Mesendoderm (in vitro differentiated cells): ENCODE measurements at regions not wholly inside any gene's neighbourhood (a gene's known extent, or its start where the extent isn't known, plus 50 kb on each side); places are given as distances from the start of the nearest gene placed in this dataset.
"Not testable (repeated sequence)": the region's sequence is repeated elsewhere in the genome, so short reads cannot be mapped to it uniquely, and the experiment has no call there.

ENCODE experiments used
- DNase-seq: peaks from one replicate; pipeline ENCODE4 v3.0.0; 2013
- H2AK5ac ChIP-seq: 2 replicates; pipeline ENCODE4 v1.6.1; 2013; ENCODE audit warnings: low read length, inconsistent platforms
- H2BK120ac ChIP-seq: 2 replicates; pipeline ENCODE4 v1.6.1; 2013; ENCODE audit warnings: low read depth, mild to moderate bottlenecking, low read length, moderate library complexity, mixed read lengths
- H2BK15ac ChIP-seq: replicated peaks from 2 replicates; pipeline ENCODE4 v1.6.1; 2013; ENCODE audit warnings: low read depth, mild to moderate bottlenecking, moderate library complexity
- H2BK5ac ChIP-seq: 2 replicates; pipeline ENCODE4 v1.6.1; 2013; ENCODE audit warnings: low read length, inconsistent platforms
- H3K18ac ChIP-seq: 2 replicates; pipeline ENCODE4 v1.6.1; 2013; ENCODE audit warnings: mild to moderate bottlenecking, low read length, mixed read lengths
- H3K23ac ChIP-seq: one replicate; pipeline ENCODE4 v1.6.1; 2013; ENCODE audit warnings: low read length
- H3K27ac ChIP-seq: 2 replicates; pipeline ENCODE4 v1.5.1; 2013; ENCODE audit warnings: low read depth, mild to moderate bottlenecking, inconsistent platforms, low read length, moderate library complexity
- H3K27me3 ChIP-seq: 2 replicates; pipeline ENCODE4 v1.6.1; 2013; ENCODE audit warnings: low read length, control low read depth, mild to moderate bottlenecking, inconsistent platforms; ENCODE audit not compliant: insufficient read depth, poor library complexity
- H3K36me3 ChIP-seq: 2 replicates; pipeline ENCODE4 v1.6.1; 2013; ENCODE audit warnings: low read length, inconsistent platforms; ENCODE audit not compliant: control insufficient read depth, insufficient read depth
- H3K4ac ChIP-seq: one replicate; pipeline ENCODE4 v1.6.1; 2013; ENCODE audit warnings: low read depth, mild to moderate bottlenecking, low read length, moderate library complexity
- H3K4me1 ChIP-seq: 2 replicates; pipeline ENCODE4 v1.6.1; 2013; ENCODE audit warnings: low read depth, low read length, inconsistent platforms; ENCODE audit not compliant: control insufficient read depth
- H3K4me2 ChIP-seq: 2 replicates; pipeline ENCODE4 v1.6.1; 2013; ENCODE audit warnings: low read length
- H3K4me3 ChIP-seq: 2 replicates; pipeline ENCODE4 v1.5.1; 2013; ENCODE audit warnings: mild to moderate bottlenecking, low read length
- H3K56ac ChIP-seq: one replicate; pipeline ENCODE4 v1.6.1; 2013; ENCODE audit warnings: low read length
- H3K79me1 ChIP-seq: 2 replicates; pipeline ENCODE4 v1.6.1; 2013; ENCODE audit warnings: low read length, inconsistent platforms
- H3K79me2 ChIP-seq: 2 replicates; pipeline ENCODE4 v1.6.1; 2013; ENCODE audit warnings: mild to moderate bottlenecking, low read length; ENCODE audit not compliant: control insufficient read depth, insufficient read depth
- H3K9ac ChIP-seq: 2 replicates; pipeline ENCODE4 v1.6.1; 2013; ENCODE audit warnings: low read length, inconsistent platforms
- H4K5ac ChIP-seq: one replicate; pipeline ENCODE4 v1.6.1; 2013; ENCODE audit warnings: low read length
- H4K8ac ChIP-seq: one replicate; pipeline ENCODE4 v1.6.1; 2013; ENCODE audit warnings: low read depth, mild to moderate bottlenecking, control low read depth, low read length, moderate library complexity
- WGBS: extraction: QIAGEN DNeasy Blood & Tissue Kit; methylation state at CpG from one replicate; pipeline ENCODE4 v1.1.7; 2013; ENCODE audit warnings: low lambda C conversion rate, missing lambda C conversion rate; ENCODE audit not compliant: insufficient coverage; ENCODE audit errors: extremely low coverage; 5-methylcytosine and 5-hydroxymethylcytosine counted together

GRCh38 chr10:45547207-45547606 lies 125.4 kb downstream of the ZFAND4 start:
- no CpG with 5 or more reads among the region's 2 CpGs for WGBS

GRCh38 chr10:45545150-45545549 lies 127.4 kb downstream of the ZFAND4 start:
- no peak overlapping the region for H2BK5ac ChIP-seq
- no peak overlapping the region for H2BK120ac ChIP-seq
- no peaks in the 10 kb centered on the region for H3K79me2 ChIP-seq
- no peak overlapping the region for H3K27ac ChIP-seq
- no peak overlapping the region for H3K9ac ChIP-seq
- no peak overlapping the region for H4K5ac ChIP-seq
- H2AK5ac ChIP-seq = no peak overlapping the region
- H3K23ac ChIP-seq = no peak overlapping the region
- H3K56ac ChIP-seq = no peak overlapping the region
- no peaks in the 10 kb centered on the region for H3K79me1 ChIP-seq
- no peaks in the 10 kb centered on the region for H3K36me3 ChIP-seq
- no peak overlapping the region for H3K18ac ChIP-seq
- DNase-seq = no peak
- no peak overlapping the region for H3K4me3 ChIP-seq
- WGBS = no CpG with 5 or more reads among the region's 1 CpG
- H2BK15ac ChIP-seq = no peak overlapping the region
- H4K8ac ChIP-seq = no peak overlapping the region
- H3K4ac ChIP-seq = no peak overlapping the region
- H3K27me3 ChIP-seq = no peaks in the 10 kb centered on the region
- H3K4me2 ChIP-seq = no peak overlapping the region
- no peaks in the 10 kb centered on the region for H3K4me1 ChIP-seq

More at GRCh38 chr10:45547207-45547606, 125.4 kb downstream of the ZFAND4 start:
- Histone ChIP-seq H3K27me3 (no peaks in the 10 kb centered on the region), H3K36me3 (no peaks in the 10 kb centered on the region), H3K4ac (no peak overlapping the region), H2AK5ac (no peak overlapping the region), H2BK120ac (no peak overlapping the region), H3K23ac (no peak overlapping the region), H3K56ac (no peak overlapping the region), H3K27ac (no peak overlapping the region), H4K8ac (no peak overlapping the region), H3K4me2 (no peak overlapping the region), H3K4me1 (no peaks in the 10 kb centered on the region), H3K18ac (no peak overlapping the region), H2BK15ac (no peak overlapping the region), H3K79me2 (no peaks in the 10 kb centered on the region), H2BK5ac (no peak overlapping the region), H3K9ac (no peak overlapping the region), H3K79me1 (peaks cover 2% of the 10 kb centered on the region), H3K4me3 (no peak overlapping the region), H4K5ac (no peak overlapping the region)
- no peak for DNase-seq

- Histone ChIP-seq H3K27ac (no peak overlapping the region), H3K23ac (no peak overlapping the region), H2BK120ac (no peak overlapping the region), H2BK5ac (no peak overlapping the region), H3K79me2 (no peaks in the 10 kb centered on the region), H2AK5ac (no peak overlapping the region), H3K79me1 (no peaks in the 10 kb centered on the region), H4K5ac (no peak overlapping the region), H2BK15ac (no peak overlapping the region), H3K18ac (no peak overlapping the region), H3K4ac (no peak overlapping the region), H3K4me1 (no peaks in the 10 kb centered on the region), H4K8ac (no peak overlapping the region), H3K56ac (no peak overlapping the region), H3K4me3 (no peak overlapping the region), H3K4me2 (no peak overlapping the region), H3K36me3 (no peaks in the 10 kb centered on the region), H3K9ac (no peak overlapping the region), H3K27me3 (no peaks in the 10 kb centered on the region)
- WGBS = no CpG with 5 or more reads among the region's 1 CpG
- no peak for DNase-seq
Observed at GRCh38 chr10:45544191-45544590, 128.4 kb downstream of the ZFAND4 start.

GRCh38 chr10:45541032-45541431 lies 131.5 kb downstream of the ZFAND4 start:
- not testable (repeated sequence) for H3K79me1 ChIP-seq, H2BK5ac ChIP-seq, H3K27me3 ChIP-seq, H3K4me1 ChIP-seq, H3K4ac ChIP-seq, H3K4me2 ChIP-seq, H3K27ac ChIP-seq, H4K8ac ChIP-seq, H3K56ac ChIP-seq, H2BK15ac ChIP-seq, H2AK5ac ChIP-seq, H3K36me3 ChIP-seq, H3K4me3 ChIP-seq, H3K9ac ChIP-seq, H2BK120ac ChIP-seq, H3K79me2 ChIP-seq, H4K5ac ChIP-seq, H3K18ac ChIP-seq, DNase-seq, H3K23ac ChIP-seq
- no CpG with 5 or more reads among the region's 5 CpGs for WGBS

- H3K79me1 ChIP-seq, H3K56ac ChIP-seq, H3K9ac ChIP-seq, H3K36me3 ChIP-seq, H4K5ac ChIP-seq, H3K27ac ChIP-seq, H3K79me2 ChIP-seq, H3K27me3 ChIP-seq, H3K4me1 ChIP-seq, H3K4me3 ChIP-seq, H4K8ac ChIP-seq, H3K4ac ChIP-seq, H2AK5ac ChIP-seq, H3K23ac ChIP-seq, H3K4me2 ChIP-seq, H2BK5ac ChIP-seq, H3K18ac ChIP-seq, H2BK15ac ChIP-seq, H2BK120ac ChIP-seq, DNase-seq: not testable (repeated sequence)
- WGBS = no CpG with 5 or more reads among the region's 2 CpGs
Observed at GRCh38 chr10:45540589-45540988, 132.0 kb downstream of the ZFAND4 start.

- WGBS = no CpG with 5 or more reads among the region's 1 CpG
- DNase-seq = not testable (repeated sequence)
Observed at GRCh38 chr10:45539569-45539968, 133.0 kb downstream of the ZFAND4 start.

More at GRCh38 chr10:45539569-45539968, 133.0 kb downstream of the ZFAND4 start:
- not testable (repeated sequence) for H3K9ac ChIP-seq, H2AK5ac ChIP-seq, H2BK120ac ChIP-seq, H3K18ac ChIP-seq, H3K36me3 ChIP-seq, H3K56ac ChIP-seq, H3K27me3 ChIP-seq, H3K4me1 ChIP-seq, H3K79me1 ChIP-seq, H4K8ac ChIP-seq, H3K4ac ChIP-seq, H3K23ac ChIP-seq, H3K27ac ChIP-seq, H3K79me2 ChIP-seq, H2BK15ac ChIP-seq, H2BK5ac ChIP-seq, H4K5ac ChIP-seq, H3K4me2 ChIP-seq, H3K4me3 ChIP-seq
